Glutamatergic neuron (in vitro differentiated cells): ENCODE measurements at regions not wholly inside any gene's neighbourhood (a gene's known extent, or its start where the extent isn't known, plus 50 kb on each side); places are given as distances from the start of the nearest gene placed in this dataset.
"Not testable (repeated sequence)": the region's sequence is repeated elsewhere in the genome, so short reads cannot be mapped to it uniquely, and the experiment has no call there.

Source experiments
- DNase-seq: peaks from one replicate; pipeline ENCODE4 v3.0.0; 2022
- H3K27ac Mint-ChIP-seq: one replicate; pipeline ENCODE4 v1.8.0; 2020; ENCODE audit warnings: mild to moderate bottlenecking, mixed read lengths, inconsistent platforms; ENCODE audit not compliant: unreplicated experiment
- H3K27me3 Mint-ChIP-seq: one replicate; pipeline ENCODE4 v1.8.0; 2020; ENCODE audit warnings: mild to moderate bottlenecking, moderate library complexity, mixed read lengths, inconsistent platforms; ENCODE audit not compliant: unreplicated experiment
- H3K36me3 Mint-ChIP-seq: one replicate; pipeline ENCODE4 v1.8.0; 2020; ENCODE audit warnings: mild to moderate bottlenecking, mixed read lengths, inconsistent platforms; ENCODE audit not compliant: unreplicated experiment
- H3K4me1 Mint-ChIP-seq: one replicate; pipeline ENCODE4 v1.8.0; 2020; ENCODE audit warnings: mild to moderate bottlenecking, low read depth, mixed read lengths, inconsistent platforms; ENCODE audit not compliant: unreplicated experiment
- H3K4me3 Mint-ChIP-seq: one replicate; pipeline ENCODE4 v1.8.0; 2020; ENCODE audit warnings: mild to moderate bottlenecking, mixed read lengths, inconsistent platforms; ENCODE audit not compliant: unreplicated experiment
- H3K9me3 Mint-ChIP-seq: one replicate; pipeline ENCODE4 v1.8.0; 2020; ENCODE audit warnings: mild to moderate bottlenecking, moderate library complexity, mixed read lengths, inconsistent platforms; ENCODE audit not compliant: unreplicated experiment
- CTCF ChIP-seq: fragments of 200-600 bp; sonication (generic); IDR thresholded peaks from one replicate; pipeline ENCODE4 v1.5.0; 2021; ENCODE audit not compliant: partially characterized antibody, unreplicated experiment

DNA sequence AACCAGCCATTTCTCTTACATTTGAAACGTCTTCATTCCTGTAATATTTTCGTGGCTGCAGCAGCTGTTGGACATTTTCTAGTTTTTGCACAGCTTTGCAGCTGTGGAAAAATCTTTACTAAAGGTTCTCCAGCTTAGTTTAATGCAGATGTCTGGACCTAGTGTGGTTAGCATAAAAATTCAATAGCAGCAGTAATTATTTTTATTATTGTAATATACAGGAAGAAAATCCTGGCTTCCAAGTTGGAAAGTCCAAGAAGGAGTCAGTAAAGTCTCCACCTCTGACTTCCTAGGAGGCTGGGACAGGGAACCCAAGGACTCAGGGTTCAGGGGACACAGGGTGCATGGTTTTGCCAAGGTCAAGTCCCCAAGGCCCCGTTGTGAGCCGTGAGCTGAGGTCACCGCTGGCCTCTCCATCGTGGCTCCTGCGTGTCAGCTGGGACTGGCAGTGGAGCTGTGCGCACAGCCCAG, 230.6 kb downstream of the FNDC1 start:
- no peak overlapping the region for H3K27ac Mint-ChIP-seq
- H3K27me3 Mint-ChIP-seq, result peaks cover 2% of the 10 kb centered on the region
- H3K36me3 Mint-ChIP-seq, result no peaks in the 10 kb centered on the region
- H3K4me1 Mint-ChIP-seq, result no peaks in the 10 kb centered on the region
- H3K9me3 Mint-ChIP-seq, result no peaks in the 10 kb centered on the region
- H3K4me3 Mint-ChIP-seq, result no peak overlapping the region
- DNase-seq, result no peak
- no peak for TF ChIP-seq CTCF

DNA sequence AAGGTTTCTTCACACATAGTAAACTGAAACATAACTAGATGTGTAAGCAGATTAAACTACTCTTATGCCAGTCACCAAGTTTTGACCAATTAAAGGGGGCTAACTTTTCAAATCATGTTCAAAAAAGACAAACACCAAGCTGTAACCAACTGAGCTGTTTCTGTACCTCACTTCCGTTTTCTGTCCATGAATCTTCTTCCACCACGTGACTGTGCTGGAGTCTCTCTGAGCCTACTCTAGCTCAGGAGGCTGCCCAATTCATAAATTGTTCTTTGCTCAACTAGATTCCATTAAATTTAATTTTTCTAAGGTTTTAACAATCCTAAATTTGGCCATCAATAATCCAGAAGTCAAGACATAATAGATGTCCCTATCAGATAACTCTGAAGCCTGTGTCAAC, 229.4 kb downstream of the FNDC1 start:
- DNase-seq, result no peak
- Mint-ChIP-seq H3K36me3 (no peaks in the 10 kb centered on the region), H3K4me1 (no peaks in the 10 kb centered on the region), H3K9me3 (no peaks in the 10 kb centered on the region), H3K27ac (no peak overlapping the region), H3K27me3 (peaks cover 4% of the 10 kb centered on the region), H3K4me3 (no peak overlapping the region)
- TF ChIP-seq CTCF, result no peak

DNA sequence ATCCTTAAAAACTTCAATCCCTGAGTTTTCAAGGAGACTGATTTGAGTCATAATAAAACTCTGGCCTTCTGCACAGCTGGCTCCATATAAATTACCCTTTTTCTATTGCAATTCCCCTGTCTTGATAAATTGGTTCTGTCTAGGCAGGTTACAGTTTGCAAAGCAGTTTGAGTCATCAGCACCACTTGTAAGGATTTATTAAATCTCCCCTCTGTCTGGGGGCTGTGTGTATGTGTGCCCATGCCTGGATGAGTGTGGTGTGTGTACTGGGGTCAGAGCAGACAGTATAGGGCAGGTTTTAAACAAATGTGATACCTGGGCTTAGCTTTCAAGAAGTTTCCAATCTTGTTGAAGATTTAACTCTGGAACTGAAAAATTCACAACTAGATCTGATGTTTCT, 228.6 kb downstream of the FNDC1 start:
- H3K27ac Mint-ChIP-seq, result no peak overlapping the region
- no peak for DNase-seq
- peaks cover 4% of the 10 kb centered on the region for H3K27me3 Mint-ChIP-seq
- H3K36me3 Mint-ChIP-seq, result no peaks in the 10 kb centered on the region
- no peaks in the 10 kb centered on the region for H3K9me3 Mint-ChIP-seq
- no peak overlapping the region for H3K4me3 Mint-ChIP-seq
- no peaks in the 10 kb centered on the region for H3K4me1 Mint-ChIP-seq
- no peak for TF ChIP-seq CTCF

- Mint-ChIP-seq H3K36me3 (no peaks in the 10 kb centered on the region), H3K4me3 (no peak overlapping the region), H3K27me3 (peaks cover 6% of the 10 kb centered on the region), H3K9me3 (no peaks in the 10 kb centered on the region), H3K4me1 (no peaks in the 10 kb centered on the region), H3K27ac (no peak overlapping the region)
- TF ChIP-seq CTCF, result no peak
- no peak for DNase-seq
Measured at GRCh38 chr6:159395609-159396008, 226.4 kb downstream of the FNDC1 start.

DNA sequence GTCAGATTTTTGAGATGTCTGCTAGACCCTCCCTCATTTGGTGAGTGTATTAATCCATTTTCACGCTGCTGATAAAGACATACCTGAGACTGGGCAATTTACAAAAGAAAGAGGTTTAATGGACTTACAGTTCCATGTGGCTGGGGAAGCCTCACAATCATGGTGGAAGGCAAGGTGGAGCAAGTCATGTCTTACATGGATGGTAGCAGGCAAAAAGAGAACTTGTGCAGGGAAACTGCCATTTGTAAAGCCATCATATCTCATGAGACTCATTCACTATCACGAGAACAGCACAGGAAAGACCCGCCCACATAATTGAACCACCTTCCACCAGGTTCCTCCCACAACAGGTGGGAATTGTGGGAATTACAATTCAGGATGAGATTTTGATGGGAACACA, 223.5 kb downstream of the FNDC1 start:
- not testable (repeated sequence) for H3K9me3 Mint-ChIP-seq

DNA sequence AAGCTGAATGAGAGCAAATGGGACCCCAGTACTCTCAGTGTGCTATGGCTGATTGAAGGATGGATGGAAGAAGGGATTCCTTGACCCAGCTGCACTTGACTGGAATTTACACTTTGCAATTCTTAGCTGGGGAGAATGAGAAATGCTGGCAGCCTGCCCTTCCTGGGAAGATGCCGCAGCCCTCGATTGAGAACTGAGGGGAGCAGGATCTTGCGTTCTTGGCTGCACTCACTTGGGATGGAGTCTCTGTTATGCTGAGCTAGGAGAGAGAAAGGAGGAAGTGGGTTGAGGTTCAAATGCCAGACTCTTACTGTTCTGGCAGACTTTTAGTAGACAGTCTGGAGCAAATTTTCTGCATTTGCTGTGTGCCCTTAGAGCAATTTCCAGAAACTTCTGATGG, 221.2 kb downstream of the FNDC1 start:
- no peak overlapping the region for H3K27ac Mint-ChIP-seq

More for the DNA sequence above, 223.5 kb downstream of the FNDC1 start:
- not testable (repeated sequence) for H3K4me3 Mint-ChIP-seq, H3K36me3 Mint-ChIP-seq, DNase-seq, H3K27ac Mint-ChIP-seq, H3K4me1 Mint-ChIP-seq
- peaks cover 10% of the 10 kb centered on the region for H3K27me3 Mint-ChIP-seq

More for the DNA sequence above, 221.2 kb downstream of the FNDC1 start:
- Mint-ChIP-seq H3K4me3 (no peak overlapping the region), H3K36me3 (no peaks in the 10 kb centered on the region), H3K27me3 (peaks cover 8% of the 10 kb centered on the region), H3K4me1 (no peaks in the 10 kb centered on the region), H3K9me3 (peaks cover 2% of the 10 kb centered on the region)
- TF ChIP-seq CTCF, result no peak
- no peak for DNase-seq
